GM21447 (cell line): ENCODE measurements at regions not wholly inside any gene's neighbourhood (a gene's known extent, or its start where the extent isn't known, plus 50 kb on each side); places are given as distances from the start of the nearest gene placed in this dataset.
A peak's percentile ranks its signal among the peaks of the same experiment; 100 is the strongest.

Source experiments
- ATAC-seq: cut with Tn5 transposase; IDR thresholded peaks from one replicate; pipeline ENCODE4 v1.9.1; 2021; ENCODE audit not compliant: unreplicated experiment

- ATAC-seq: no peak
These were observed 597.0 kb downstream of the PCDH18 start for GRCh38 chr4:136935305-136935704.

- ATAC-seq: no peak
These were observed 597.7 kb downstream of the PCDH18 start for GRCh38 chr4:136934601-136935000.

- ATAC-seq: no peak
These were observed 600.5 kb downstream of the PCDH18 start for GRCh38 chr4:136931781-136932180.

- no peak for ATAC-seq
These were observed 603.3 kb downstream of the PCDH18 start for GRCh38 chr4:136928957-136929411.

GRCh38 chr4:136927172-136927571, 605.1 kb downstream of the PCDH18 start:
- no peak for ATAC-seq

GRCh38 chr4:136925203-136925602, 607.1 kb downstream of the PCDH18 start:
- ATAC-seq: no peak

- no peak for ATAC-seq
These were observed 610.2 kb downstream of the PCDH18 start for GRCh38 chr4:136922066-136922465.

GRCh38 chr4:136920092-136920881, 612.0 kb downstream of the PCDH18 start:
- no peak for ATAC-seq

- no peak for ATAC-seq
These were observed 613.5 kb downstream of the PCDH18 start for GRCh38 chr4:136918772-136919171.

- no peak for ATAC-seq
These were observed 614.8 kb downstream of the PCDH18 start for GRCh38 chr4:136917312-136918110.

GRCh38 chr4:136909626-136910025, 622.7 kb downstream of the PCDH18 start:
- ATAC-seq: no peak

GRCh38 chr4:136908122-136908521, 624.2 kb downstream of the PCDH18 start:
- ATAC-seq: no peak

GRCh38 chr4:136900696-136901095, 631.6 kb downstream of the PCDH18 start:
- no peak for ATAC-seq

- ATAC-seq: no peak
These were observed 633.6 kb downstream of the PCDH18 start for GRCh38 chr4:136898590-136899248.

GRCh38 chr4:136893573-136893972, 638.7 kb downstream of the PCDH18 start:
- ATAC-seq: no peak

- no peak for ATAC-seq
These were observed 650.6 kb downstream of the PCDH18 start for GRCh38 chr4:136881666-136882065.

GRCh38 chr4:136873555-136873954, 658.7 kb downstream of the PCDH18 start:
- no peak for ATAC-seq

GRCh38 chr4:136867465-136867864, 664.8 kb downstream of the PCDH18 start:
- no peak for ATAC-seq

- ATAC-seq: no peak
These were observed 666.8 kb downstream of the PCDH18 start for GRCh38 chr4:136865526-136865925.

GRCh38 chr4:136864604-136865185, 667.6 kb downstream of the PCDH18 start:
- peak; percentile 94 for ATAC-seq

- no peak for ATAC-seq
These were observed 668.5 kb downstream of the PCDH18 start for GRCh38 chr4:136863756-136864155.
